HCT116 (cell line): ENCODE measurements at regions not wholly inside any gene's neighbourhood (a gene's known extent, or its start where the extent isn't known, plus 50 kb on each side); places are given as distances from the start of the nearest gene placed in this dataset.

Experiments
- ATAC-seq: fragments of 200-7000 bp; cut with Tn5 transposase; 2 replicates; pipeline ENCODE4 v1.9.1; 2020; ENCODE audit warnings: mild to moderate bottlenecking, moderate library complexity
- BruUV-seq: library from RNA; stranded (reverse); fragments of 400-500 nt; replicated peaks from 2 replicates; lab custom pipeline; 2021; lab: Mats Ljungman, UMichigan
- CTCF ChIA-PET: fragments of 300-600 bp; sonication (Branson Sonifier 250); formaldehyde crosslinking; loops from one replicate; lab custom pipeline; 2021; ENCODE audit warnings: antibody characterized with exemption; lab: Charles Lee
- POLR2A ChIA-PET: fragments of 300-600, 350-600 bp; sonication (Branson Sonifier 250); formaldehyde crosslinking; loops from one replicate; lab custom pipeline; 2021; ENCODE audit warnings: antibody characterized with exemption; lab: Charles Lee
- RAD21 ChIA-PET, 2 experiments: fragments of 300-600 bp; sonication (Branson Sonifier 250); formaldehyde crosslinking; loops; one replicate each; lab custom pipeline; 2023; ENCODE audit warnings: low total read pairs in 2 of 2; ENCODE audit not compliant: uncharacterized antibody in 2 of 2, unreplicated experiment in 2 of 2, low non-redundant PET in 1 of 2; lab: Charles Lee
- DNase-seq: peaks from one replicate; pipeline ENCODE4 v3.0.0-alpha.2; 2010; ENCODE audit warnings: low read depth, low spot score
- H2AFZ ChIP-seq: fragments of 200-600 bp; shearing (Covaris generic), sonication (generic); 2 replicates; pipeline ENCODE4 v1.6.1; 2017; ENCODE audit warnings: low read depth, mixed run types, mixed read lengths, antibody characterized with exemption, low read length; ENCODE audit not compliant: poor library complexity, severe bottlenecking
- H3K27ac ChIP-seq: 2 replicates; pipeline ENCODE4 v1.5.1; 2012; ENCODE audit warnings: low read depth, low read length
- H3K27me3 ChIP-seq: fragments of 200-600 bp; sonication (generic); 2 replicates; pipeline ENCODE4 v1.6.1; 2016; ENCODE audit warnings: mixed run types, low read length, mixed read lengths; ENCODE audit not compliant: insufficient read depth
- H3K36me3 ChIP-seq, 2 experiments: fragments of 200-500 bp in 1 of 2; fragments of 200-600 bp in 1 of 2; sonication (Bioruptor generic) in 1 of 2; sonication (generic) in 1 of 2; 2 replicates each; pipeline versions ENCODE4 v1.5.1 to v1.6.1; 2014 to 2016; ENCODE audit warnings: low read length in 2 of 2, inconsistent platforms in 1 of 2, mixed read lengths in 1 of 2, mixed run types in 1 of 2; ENCODE audit not compliant: insufficient read depth in 2 of 2, control insufficient read depth in 1 of 2
- H3K4me1 ChIP-seq, 2 experiments: fragments of 200-600 bp in 1 of 2; sonication (generic) in 1 of 2; 2 replicates each; pipeline versions ENCODE4 v1.5.1 to v1.6.1; 2012 to 2017; ENCODE audit warnings: low read length in 2 of 2, inconsistent platforms in 1 of 2, mild to moderate bottlenecking in 1 of 2, mixed read lengths in 1 of 2, mixed run types in 1 of 2, moderate library complexity in 1 of 2; ENCODE audit not compliant: insufficient read depth in 2 of 2, control insufficient read depth in 1 of 2
- H3K4me2 ChIP-seq: fragments of 200-600 bp; sonication (generic); 2 replicates; pipeline ENCODE4 v1.6.1; 2017; ENCODE audit warnings: mixed run types, low read length, mixed read lengths
- H3K4me3 ChIP-seq, 2 experiments: fragments of 200-600 bp in 1 of 2; sonication (generic) in 1 of 2; replicated peaks in 1 of 2; 2 replicates each; pipeline ENCODE4 v1.5.1; 2011 to 2016; ENCODE audit warnings: low read length in 2 of 2, control low read depth in 1 of 2, low read depth in 1 of 2, mild to moderate bottlenecking in 1 of 2, mixed read lengths in 1 of 2, mixed run types in 1 of 2
- H3K79me2 ChIP-seq: fragments of 200-600 bp; sonication (generic); 2 replicates; pipeline ENCODE4 v1.6.1; 2017; ENCODE audit warnings: mild to moderate bottlenecking, mixed run types, low read length, moderate library complexity, mixed read lengths; ENCODE audit not compliant: insufficient read depth
- H3K9ac ChIP-seq: fragments of 200-600 bp; sonication (generic); 2 replicates; pipeline ENCODE4 v1.6.1; 2016; ENCODE audit warnings: low read length, mixed read lengths
- H3K9me2 ChIP-seq: fragments of 200-600 bp; sonication (generic), shearing (Covaris generic); 2 replicates; pipeline ENCODE4 v1.6.1; 2017; ENCODE audit warnings: mixed run types, mild to moderate bottlenecking, moderate library complexity; ENCODE audit not compliant: insufficient read depth
- H3K9me3 ChIP-seq, 2 experiments: fragments of 200-500 bp in 1 of 2; fragments of 200-600 bp in 1 of 2; sonication (Bioruptor generic) in 1 of 2; sonication (generic) in 1 of 2; 2 replicates each; pipeline ENCODE4 v1.6.1; 2014 to 2017; ENCODE audit warnings: low read length in 2 of 2, mixed read lengths in 2 of 2, inconsistent platforms in 1 of 2, low read depth in 1 of 2, mild to moderate bottlenecking in 1 of 2, mixed run types in 1 of 2, moderate library complexity in 1 of 2; ENCODE audit not compliant: control insufficient read depth in 1 of 2, insufficient read depth in 1 of 2
- H4K20me1 ChIP-seq: fragments of 200-600 bp; sonication (generic), shearing (Covaris generic); 2 replicates; pipeline ENCODE4 v1.6.1; 2017; ENCODE audit warnings: mixed run types, mild to moderate bottlenecking, moderate library complexity; ENCODE audit not compliant: insufficient read depth
- CBX3 ChIP-seq: IDR thresholded peaks from 2 replicates; pipeline ENCODE4 v1.6.1; 2012; ENCODE audit warnings: low read depth
- EGR1 ChIP-seq: IDR thresholded peaks from 2 replicates; pipeline ENCODE4 v1.6.1; 2012; ENCODE audit warnings: low read depth
- EZH2phosphoT487 ChIP-seq: fragments of 200-600 bp; IDR thresholded peaks from 2 replicates; pipeline ENCODE4 v1.6.1; 2018; ENCODE audit warnings: antibody characterized with exemption, borderline replicate concordance
- FOSL1 ChIP-seq: IDR thresholded peaks from 2 replicates; pipeline ENCODE4 v1.6.1; 2012; ENCODE audit warnings: low read depth
- SP1 ChIP-seq: IDR thresholded peaks from 2 replicates; pipeline ENCODE4 v1.6.1; 2012; ENCODE audit warnings: low read depth
- ZFX ChIP-seq: fragments of 450-650 bp; IDR thresholded peaks from 2 replicates; pipeline ENCODE4 v1.6.1; 2017
- ZNF274 ChIP-seq: fragments of 200-500 bp; sonication (Bioruptor generic); IDR thresholded peaks from 2 replicates; pipeline ENCODE4 v1.6.1; 2014; ENCODE audit warnings: mild to moderate bottlenecking, low read depth, low read length, inconsistent platforms
- intact Hi-C: fragments of 100-400 bp; cut with micrococcal nuclease; formaldehyde crosslinking; loops from 2 replicates; pipeline ENCODE4 v1.10.0; 2022
- TF ChIP-seq, protein P1 (sequence below), 3 experiments: fragments of 200-600 bp in 1 of 3; sonication (generic) in 1 of 3; IDR thresholded peaks in 2 of 3; conservative IDR thresholded peaks in 1 of 3; 2 replicates each; pipeline ENCODE4 v1.5.1; 2012 to 2017; ENCODE audit warnings: low read depth in 2 of 3, low read length in 2 of 3, antibody characterized with exemption in 1 of 3, borderline replicate concordance in 1 of 3, control low read depth in 1 of 3, mild to moderate bottlenecking in 1 of 3, mixed read lengths in 1 of 3, mixed run types in 1 of 3, moderate library complexity in 1 of 3; ENCODE audit not compliant: insufficient read depth in 1 of 3
- TF ChIP-seq, protein P2 (sequence below): IDR thresholded peaks from 2 replicates; pipeline ENCODE4 v1.6.1; 2011; ENCODE audit warnings: mild to moderate bottlenecking, low read length, moderate library complexity; ENCODE audit not compliant: insufficient replicate concordance; ENCODE audit errors: extremely low read depth
- TF ChIP-seq, protein P3 (sequence below): IDR thresholded peaks from 2 replicates; pipeline ENCODE4 v1.6.1; 2012; ENCODE audit warnings: low read depth
- TF ChIP-seq, protein P4 (sequence below): IDR thresholded peaks from 2 replicates; pipeline ENCODE4 v1.6.1; 2012

DNA sequence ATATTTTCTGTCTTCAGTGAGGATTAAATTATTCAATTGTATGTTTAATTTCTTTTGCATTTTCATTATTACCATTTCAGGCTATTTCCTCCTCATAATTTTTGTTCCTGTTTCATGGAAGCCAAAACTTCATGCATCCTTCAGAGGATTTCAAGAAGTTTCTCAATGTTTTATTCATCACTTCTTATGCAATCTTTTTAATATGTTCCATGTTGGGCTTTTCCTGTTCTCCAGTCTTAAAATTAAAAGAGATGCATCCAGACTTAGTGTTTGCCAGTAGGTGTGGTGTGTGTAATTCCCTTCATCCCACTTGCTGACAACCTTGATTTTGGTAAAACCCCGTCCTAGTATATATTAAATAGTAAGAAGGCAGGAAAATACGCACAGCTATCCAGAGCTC lies 190.0 kb downstream of the EN1 start:
- TF ChIP-seq ZNF274: no peak
- TF ChIP-seq, protein P1, sequence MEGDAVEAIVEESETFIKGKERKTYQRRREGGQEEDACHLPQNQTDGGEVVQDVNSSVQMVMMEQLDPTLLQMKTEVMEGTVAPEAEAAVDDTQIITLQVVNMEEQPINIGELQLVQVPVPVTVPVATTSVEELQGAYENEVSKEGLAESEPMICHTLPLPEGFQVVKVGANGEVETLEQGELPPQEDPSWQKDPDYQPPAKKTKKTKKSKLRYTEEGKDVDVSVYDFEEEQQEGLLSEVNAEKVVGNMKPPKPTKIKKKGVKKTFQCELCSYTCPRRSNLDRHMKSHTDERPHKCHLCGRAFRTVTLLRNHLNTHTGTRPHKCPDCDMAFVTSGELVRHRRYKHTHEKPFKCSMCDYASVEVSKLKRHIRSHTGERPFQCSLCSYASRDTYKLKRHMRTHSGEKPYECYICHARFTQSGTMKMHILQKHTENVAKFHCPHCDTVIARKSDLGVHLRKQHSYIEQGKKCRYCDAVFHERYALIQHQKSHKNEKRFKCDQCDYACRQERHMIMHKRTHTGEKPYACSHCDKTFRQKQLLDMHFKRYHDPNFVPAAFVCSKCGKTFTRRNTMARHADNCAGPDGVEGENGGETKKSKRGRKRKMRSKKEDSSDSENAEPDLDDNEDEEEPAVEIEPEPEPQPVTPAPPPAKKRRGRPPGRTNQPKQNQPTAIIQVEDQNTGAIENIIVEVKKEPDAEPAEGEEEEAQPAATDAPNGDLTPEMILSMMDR (IDR thresholded peaks at IDR 0.05 in 2 of 3, conservative IDR thresholded peaks at IDR 0.05 in 1 of 3; ENCODE audit: borderline replicate concordance in 1 of 3, insufficient read depth in 1 of 3, low read depth in 2 of 3, low read length in 2 of 3): no peak
- TF ChIP-seq SP1: no peak
- no peak for TF ChIP-seq EZH2phosphoT487
- TF ChIP-seq, protein P2, sequence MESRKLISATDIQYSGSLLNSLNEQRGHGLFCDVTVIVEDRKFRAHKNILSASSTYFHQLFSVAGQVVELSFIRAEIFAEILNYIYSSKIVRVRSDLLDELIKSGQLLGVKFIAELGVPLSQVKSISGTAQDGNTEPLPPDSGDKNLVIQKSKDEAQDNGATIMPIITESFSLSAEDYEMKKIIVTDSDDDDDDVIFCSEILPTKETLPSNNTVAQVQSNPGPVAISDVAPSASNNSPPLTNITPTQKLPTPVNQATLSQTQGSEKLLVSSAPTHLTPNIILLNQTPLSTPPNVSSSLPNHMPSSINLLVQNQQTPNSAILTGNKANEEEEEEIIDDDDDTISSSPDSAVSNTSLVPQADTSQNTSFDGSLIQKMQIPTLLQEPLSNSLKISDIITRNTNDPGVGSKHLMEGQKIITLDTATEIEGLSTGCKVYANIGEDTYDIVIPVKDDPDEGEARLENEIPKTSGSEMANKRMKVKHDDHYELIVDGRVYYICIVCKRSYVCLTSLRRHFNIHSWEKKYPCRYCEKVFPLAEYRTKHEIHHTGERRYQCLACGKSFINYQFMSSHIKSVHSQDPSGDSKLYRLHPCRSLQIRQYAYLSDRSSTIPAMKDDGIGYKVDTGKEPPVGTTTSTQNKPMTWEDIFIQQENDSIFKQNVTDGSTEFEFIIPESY: no peak
- TF ChIP-seq EGR1: no peak
- TF ChIP-seq ZFX: no peak
- TF ChIP-seq, protein P3, sequence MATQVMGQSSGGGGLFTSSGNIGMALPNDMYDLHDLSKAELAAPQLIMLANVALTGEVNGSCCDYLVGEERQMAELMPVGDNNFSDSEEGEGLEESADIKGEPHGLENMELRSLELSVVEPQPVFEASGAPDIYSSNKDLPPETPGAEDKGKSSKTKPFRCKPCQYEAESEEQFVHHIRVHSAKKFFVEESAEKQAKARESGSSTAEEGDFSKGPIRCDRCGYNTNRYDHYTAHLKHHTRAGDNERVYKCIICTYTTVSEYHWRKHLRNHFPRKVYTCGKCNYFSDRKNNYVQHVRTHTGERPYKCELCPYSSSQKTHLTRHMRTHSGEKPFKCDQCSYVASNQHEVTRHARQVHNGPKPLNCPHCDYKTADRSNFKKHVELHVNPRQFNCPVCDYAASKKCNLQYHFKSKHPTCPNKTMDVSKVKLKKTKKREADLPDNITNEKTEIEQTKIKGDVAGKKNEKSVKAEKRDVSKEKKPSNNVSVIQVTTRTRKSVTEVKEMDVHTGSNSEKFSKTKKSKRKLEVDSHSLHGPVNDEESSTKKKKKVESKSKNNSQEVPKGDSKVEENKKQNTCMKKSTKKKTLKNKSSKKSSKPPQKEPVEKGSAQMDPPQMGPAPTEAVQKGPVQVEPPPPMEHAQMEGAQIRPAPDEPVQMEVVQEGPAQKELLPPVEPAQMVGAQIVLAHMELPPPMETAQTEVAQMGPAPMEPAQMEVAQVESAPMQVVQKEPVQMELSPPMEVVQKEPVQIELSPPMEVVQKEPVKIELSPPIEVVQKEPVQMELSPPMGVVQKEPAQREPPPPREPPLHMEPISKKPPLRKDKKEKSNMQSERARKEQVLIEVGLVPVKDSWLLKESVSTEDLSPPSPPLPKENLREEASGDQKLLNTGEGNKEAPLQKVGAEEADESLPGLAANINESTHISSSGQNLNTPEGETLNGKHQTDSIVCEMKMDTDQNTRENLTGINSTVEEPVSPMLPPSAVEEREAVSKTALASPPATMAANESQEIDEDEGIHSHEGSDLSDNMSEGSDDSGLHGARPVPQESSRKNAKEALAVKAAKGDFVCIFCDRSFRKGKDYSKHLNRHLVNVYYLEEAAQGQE: no peak
- TF ChIP-seq FOSL1: no peak
- no peak for TF ChIP-seq CBX3
- TF ChIP-seq, protein P4, sequence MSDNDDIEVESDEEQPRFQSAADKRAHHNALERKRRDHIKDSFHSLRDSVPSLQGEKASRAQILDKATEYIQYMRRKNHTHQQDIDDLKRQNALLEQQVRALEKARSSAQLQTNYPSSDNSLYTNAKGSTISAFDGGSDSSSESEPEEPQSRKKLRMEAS: no peak
- no TSS peak for BruUV-seq
- H3K36me3 ChIP-seq: no peaks in the 10 kb centered on the region
- no peak for ATAC-seq
- ChIA-PET RAD21 (no interaction called here), POLR2A (no interaction called here), CTCF (no interaction called here)
- H3K79me2 ChIP-seq: no peaks in the 10 kb centered on the region
- H4K20me1 ChIP-seq: no peaks in the 10 kb centered on the region
- no peaks in the 10 kb centered on the region for H3K9me3 ChIP-seq
- H3K4me2 ChIP-seq: no peak overlapping the region
- no peak overlapping the region for H2AFZ ChIP-seq
- no peak overlapping the region for H3K4me3 ChIP-seq
- H3K9me2 ChIP-seq: no peaks in the 10 kb centered on the region
- H3K27ac ChIP-seq: no peak overlapping the region
- intact Hi-C loops: loop anchor here (10.0 kb wide), 1 partner anchor 613 kb away; no protein-coding TSS in a partner anchor
- peaks cover 4% of the 10 kb centered on the region; the same call in 1 of the 2 replicates for H3K27me3 ChIP-seq
- no peak for DNase-seq
- no peak overlapping the region for H3K9ac ChIP-seq
- H3K4me1 ChIP-seq: no peaks in the 10 kb centered on the region
